GM10248 (cell line): ENCODE measurements at regions not wholly inside any gene's neighbourhood (a gene's known extent, or its start where the extent isn't known, plus 50 kb on each side); places are given as distances from the start of the nearest gene placed in this dataset.

Experiments used
- CTCF ChIA-PET: fragments of 300-600 bp; sonication (Branson Sonifier 250); formaldehyde crosslinking; extraction: SDS; loops from one replicate; lab custom pipeline; 2021; ENCODE audit warnings: antibody characterized with exemption; lab: Yijun Ruan, JAX
- POLR2A ChIA-PET: fragments of 350-650 bp; sonication (Branson Sonifier 250); formaldehyde crosslinking; extraction: SDS; loops from one replicate; lab custom pipeline; 2020; ENCODE audit warnings: antibody characterized with exemption; lab: Yijun Ruan, JAX
- DNase-seq: peaks from one replicate; pipeline ENCODE4 v3.0.0; 2012; ENCODE audit errors: extremely low spot score
- TF ChIP-seq, protein P1 (sequence below): IDR thresholded peaks from 2 replicates; pipeline ENCODE4 v1.5.1; 2012; ENCODE audit warnings: mild to moderate bottlenecking, low read depth; ENCODE audit errors: extremely low read depth, missing control alignments, control extremely low read depth

DNA sequence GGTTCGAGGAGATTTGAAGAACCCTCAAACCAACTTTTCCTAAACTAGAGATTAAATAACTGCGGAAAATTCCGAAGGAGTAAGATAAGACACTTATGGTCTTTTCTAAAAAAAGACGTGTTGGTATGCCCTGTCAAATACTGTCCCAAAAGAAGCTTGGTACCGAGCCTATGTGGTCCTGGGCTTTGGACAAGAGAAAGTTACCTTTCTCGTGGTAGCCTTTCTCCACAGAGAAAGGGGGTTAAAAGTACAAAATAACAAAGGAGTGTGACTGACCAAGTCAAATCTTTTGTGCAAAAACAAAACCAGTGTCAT is 56.2 kb upstream of the JCAD start:
- CTCF ChIA-PET = interaction anchor here (0.9 to 1.4 kb wide), 2 partner anchors 11 to 14 kb away, joined by 3 to 5 read pairs; no protein-coding TSS in a partner anchor
- POLR2A ChIA-PET = no interaction called here
- DNase-seq = no peak
- TF ChIP-seq, protein P1, sequence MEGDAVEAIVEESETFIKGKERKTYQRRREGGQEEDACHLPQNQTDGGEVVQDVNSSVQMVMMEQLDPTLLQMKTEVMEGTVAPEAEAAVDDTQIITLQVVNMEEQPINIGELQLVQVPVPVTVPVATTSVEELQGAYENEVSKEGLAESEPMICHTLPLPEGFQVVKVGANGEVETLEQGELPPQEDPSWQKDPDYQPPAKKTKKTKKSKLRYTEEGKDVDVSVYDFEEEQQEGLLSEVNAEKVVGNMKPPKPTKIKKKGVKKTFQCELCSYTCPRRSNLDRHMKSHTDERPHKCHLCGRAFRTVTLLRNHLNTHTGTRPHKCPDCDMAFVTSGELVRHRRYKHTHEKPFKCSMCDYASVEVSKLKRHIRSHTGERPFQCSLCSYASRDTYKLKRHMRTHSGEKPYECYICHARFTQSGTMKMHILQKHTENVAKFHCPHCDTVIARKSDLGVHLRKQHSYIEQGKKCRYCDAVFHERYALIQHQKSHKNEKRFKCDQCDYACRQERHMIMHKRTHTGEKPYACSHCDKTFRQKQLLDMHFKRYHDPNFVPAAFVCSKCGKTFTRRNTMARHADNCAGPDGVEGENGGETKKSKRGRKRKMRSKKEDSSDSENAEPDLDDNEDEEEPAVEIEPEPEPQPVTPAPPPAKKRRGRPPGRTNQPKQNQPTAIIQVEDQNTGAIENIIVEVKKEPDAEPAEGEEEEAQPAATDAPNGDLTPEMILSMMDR = no peak

DNA sequence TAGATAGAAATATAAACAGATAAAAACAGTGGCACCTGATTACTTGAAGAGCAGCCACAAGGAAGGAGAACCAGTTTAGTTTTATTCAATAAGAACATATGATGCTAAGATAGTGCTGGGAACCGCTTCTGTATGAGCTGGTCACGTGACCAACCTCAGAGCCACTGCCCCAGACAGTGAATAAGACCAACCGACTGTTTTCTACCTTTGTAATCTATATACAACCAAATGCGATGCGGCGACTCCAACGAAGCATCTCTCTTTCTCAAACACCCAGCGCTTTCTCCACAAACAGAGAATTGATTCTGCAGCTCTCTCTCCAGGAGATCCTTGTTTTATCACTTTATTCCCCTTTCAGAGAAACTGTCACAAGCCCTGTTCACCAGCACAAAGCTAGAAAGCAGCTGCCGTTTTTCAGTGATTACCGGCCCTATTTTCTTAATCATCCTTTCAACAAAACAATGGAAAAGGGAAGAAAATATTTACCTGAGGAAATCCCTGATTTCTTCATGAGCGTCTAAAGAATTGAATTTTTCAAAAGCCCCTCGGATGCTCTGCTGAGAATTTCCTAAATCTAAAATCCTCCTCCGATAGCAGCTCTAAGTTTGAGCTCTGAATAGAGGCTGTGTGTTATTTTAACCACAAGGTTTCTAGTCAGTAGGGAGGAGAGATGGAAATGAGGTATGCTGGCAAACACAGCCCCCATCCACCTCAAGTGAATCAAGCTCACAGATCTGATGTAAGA is 55.7 kb upstream of the JCAD start:
- TF ChIP-seq, protein P1 = no peak
- ChIA-PET CTCF (interaction anchor here (0.9 to 1.4 kb wide), 2 partner anchors 11 to 15 kb away, joined by 3 to 5 read pairs; no protein-coding TSS in a partner anchor), POLR2A (no interaction called here)
- no peak for DNase-seq

DNA sequence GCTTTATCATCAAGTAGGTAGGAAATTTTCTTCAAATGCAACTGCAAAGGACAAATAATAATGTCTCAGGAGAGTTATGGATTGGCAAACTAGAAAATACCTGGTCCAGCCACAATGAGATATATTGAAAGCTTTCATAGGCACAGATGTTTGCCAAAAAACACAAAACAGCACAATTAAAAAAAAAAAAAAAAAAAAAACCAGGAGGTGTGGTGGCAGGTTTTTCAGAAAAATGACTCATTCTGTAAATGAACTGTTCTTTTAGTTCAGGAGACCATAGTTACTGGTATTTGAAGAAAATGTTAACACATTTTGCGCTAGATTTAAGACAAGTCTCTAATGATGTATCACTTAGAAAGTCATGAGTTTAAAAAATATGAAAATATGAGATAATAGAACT is 55.0 kb upstream of the JCAD start:
- CTCF ChIA-PET = no interaction called here
- TF ChIP-seq, protein P1 = no peak
- POLR2A ChIA-PET = no interaction called here
- no peak for DNase-seq

DNA sequence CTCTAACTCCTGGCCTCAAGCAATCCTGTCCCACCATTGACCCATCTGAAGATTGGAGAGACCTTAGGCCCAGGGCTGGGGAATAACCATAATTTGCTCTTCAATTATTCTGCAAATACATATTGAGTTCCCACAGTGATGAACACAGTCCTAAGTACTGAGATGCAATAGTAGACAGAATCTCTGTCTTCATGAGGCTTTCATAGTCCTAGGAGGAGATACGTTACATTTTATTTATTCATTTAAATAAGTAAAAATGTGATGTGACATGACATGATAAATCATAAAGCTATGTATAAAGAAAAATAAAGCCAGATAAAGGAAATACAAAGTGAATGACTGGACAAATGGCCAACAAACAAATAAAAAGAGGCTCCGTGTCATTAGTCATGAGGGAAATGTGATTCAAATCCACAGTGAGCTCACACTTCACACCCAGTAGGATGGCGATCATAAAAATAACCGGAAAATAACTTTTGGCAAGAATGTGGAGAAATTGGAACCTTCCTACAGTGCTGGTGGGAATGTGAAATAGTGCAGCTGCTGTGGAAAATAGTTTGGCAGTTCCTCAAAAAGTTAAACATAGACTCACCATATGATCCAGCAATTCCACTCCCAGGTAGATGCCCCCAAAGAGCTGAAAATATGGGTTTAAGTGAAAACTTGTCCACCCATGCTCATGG is 52.1 kb upstream of the JCAD start:
- no peak for DNase-seq
- ChIA-PET CTCF (interaction anchor here (1.6 kb wide), 1 partner anchor 480 kb away, joined by 4 read pairs; no protein-coding TSS in a partner anchor), POLR2A (no interaction called here)
- TF ChIP-seq, protein P1 = no peak
